BLaER1 treated with 17β-estradiol and CSF1 and Interleukin-3, amounts not matched to agents 10 nM and 100 nM (cell line): ENCODE measurements at regions not wholly inside any gene's neighbourhood (a gene's known extent, or its start where the extent isn't known, plus 50 kb on each side); places are given as distances from the start of the nearest gene placed in this dataset.

Source experiments
- H3K27ac ChIP-seq, 11 experiments: shearing (Covaris generic); formaldehyde crosslinking; 2 replicates each; pipeline ENCODE4 v1.8.1; 2022
- H3K27me3 ChIP-seq, 11 experiments: shearing (Covaris generic); formaldehyde crosslinking; 2 replicates each; pipeline ENCODE4 v1.8.1; 2022
- H3K36me3 ChIP-seq, 11 experiments: shearing (Covaris generic); formaldehyde crosslinking; 2 replicates each; pipeline ENCODE4 v1.8.1; 2022
- H3K4me1 ChIP-seq, 10 experiments: shearing (Covaris generic); formaldehyde crosslinking; 2 replicates each; pipeline ENCODE4 v1.8.1; 2022
- H3K4me2 ChIP-seq, 11 experiments: shearing (Covaris generic); formaldehyde crosslinking; 2 replicates each; pipeline ENCODE4 v1.8.1; 2022
- H3K4me3 ChIP-seq, 10 experiments: shearing (Covaris generic); formaldehyde crosslinking; 2 replicates each; pipeline ENCODE4 v1.8.1; 2022
- H3K9ac ChIP-seq, 11 experiments: shearing (Covaris generic); formaldehyde crosslinking; 2 replicates each; pipeline ENCODE4 v1.8.1; 2022
- H3K9me3 ChIP-seq, 11 experiments: shearing (Covaris generic); formaldehyde crosslinking; replicated peaks in 1 of 11; 2 replicates each; pipeline ENCODE4 v1.8.1; 2022
- H4K20me1 ChIP-seq, 11 experiments: shearing (Covaris generic); formaldehyde crosslinking; 2 replicates each; pipeline ENCODE4 v1.8.1; 2022
- Cebpa-rat ChIP-seq, 11 experiments: shearing (Covaris generic); IDR thresholded peaks; 2 replicates each; pipeline ENCODE4 v1.8.1; 2022

- H3K9me3 ChIP-seq = no peaks in the 10 kb centered on the region; a peak in 1 of 22 replicates
- H3K27ac ChIP-seq = no peak overlapping the region
- no peaks in the 10 kb centered on the region for H3K36me3 ChIP-seq
- H4K20me1 ChIP-seq = no peaks in the 10 kb centered on the region
- no peak overlapping the region for H3K9ac ChIP-seq
- no peak overlapping the region for H3K4me3 ChIP-seq
- TF ChIP-seq Cebpa-rat (IDR thresholded peaks at IDR 0.05) = no peak
- peaks cover 0 to 28% (median 8%) of the 10 kb centered on the region in 10 experiments; a peak in 11 of 20 replicates for H3K4me1 ChIP-seq
- no peak overlapping the region for H3K4me2 ChIP-seq
- H3K27me3 ChIP-seq = no peaks in the 10 kb centered on the region
These were observed 373.1 kb upstream of the NETO1 start for GRCh38 chr18:73240899-73241298.

GRCh38 chr18:73235921-73236320, 368.1 kb upstream of the NETO1 start:
- H4K20me1 ChIP-seq = no peaks in the 10 kb centered on the region
- H3K9ac ChIP-seq = no peak overlapping the region
- peaks cover 0 to 7% (median 0%) of the 10 kb centered on the region in 11 experiments; a peak in 4 of 22 replicates for H3K9me3 ChIP-seq
- H3K27ac ChIP-seq = no peak overlapping the region
- H3K4me2 ChIP-seq = no peak overlapping the region
- peaks cover 8 to 41% (median 23%) of the 10 kb centered on the region in 10 experiments; a peak in 18 of 20 replicates for H3K4me1 ChIP-seq
- H3K4me3 ChIP-seq = no peak overlapping the region
- no peaks in the 10 kb centered on the region for H3K27me3 ChIP-seq
- TF ChIP-seq Cebpa-rat (IDR thresholded peaks at IDR 0.05) = no peak
- H3K36me3 ChIP-seq = no peaks in the 10 kb centered on the region

GRCh38 chr18:73235491-73235890, 367.7 kb upstream of the NETO1 start:
- Histone ChIP-seq H3K4me1 (peaks cover 8 to 41% (median 23%) of the 10 kb centered on the region in 10 experiments; a peak in 18 of 20 replicates), H3K27ac (no peak overlapping the region), H4K20me1 (no peaks in the 10 kb centered on the region), H3K36me3 (no peaks in the 10 kb centered on the region), H3K4me2 (no peak overlapping the region), H3K9ac (no peak overlapping the region), H3K27me3 (no peaks in the 10 kb centered on the region), H3K9me3 (peaks cover 0 to 7% (median 0%) of the 10 kb centered on the region in 11 experiments; a peak in 4 of 22 replicates), H3K4me3 (no peak overlapping the region)
- no peak for TF ChIP-seq Cebpa-rat (IDR thresholded peaks at IDR 0.05)

- Histone ChIP-seq H3K36me3 (no peaks in the 10 kb centered on the region), H3K4me2 (peak overlapping the region; percentile 17 to 76 (median 44); a peak in 19 of 22 replicates), H3K9me3 (peaks cover 0 to 7% (median 0%) of the 10 kb centered on the region in 11 experiments; a peak in 4 of 22 replicates), H3K4me3 (no peak overlapping the region), H4K20me1 (no peaks in the 10 kb centered on the region), H3K4me1 (peaks cover 8 to 30% (median 21%) of the 10 kb centered on the region in 10 experiments; a peak in 18 of 20 replicates), H3K27ac (peak overlapping the region in 7 of 11 experiments; percentile 2 to 46 (median 20); a peak in 7 of 22 replicates), H3K9ac (peak overlapping the region in 1 of 11 experiments; percentile 59; a peak in 3 of 22 replicates), H3K27me3 (no peaks in the 10 kb centered on the region)
- no peak for TF ChIP-seq Cebpa-rat (IDR thresholded peaks at IDR 0.05)
These were observed 365.1 kb upstream of the NETO1 start for GRCh38 chr18:73232933-73233332.

- Histone ChIP-seq H3K9me3 (peaks cover 38 to 55% (median 43%) of the 10 kb centered on the region in 11 experiments), H3K4me1 (no peaks in the 10 kb centered on the region), H3K4me3 (no peak overlapping the region), H3K27me3 (no peaks in the 10 kb centered on the region), H3K27ac (no peak overlapping the region), H4K20me1 (no peaks in the 10 kb centered on the region), H3K4me2 (no peak overlapping the region), H3K9ac (no peak overlapping the region), H3K36me3 (no peaks in the 10 kb centered on the region)
- TF ChIP-seq Cebpa-rat (IDR thresholded peaks at IDR 0.05) = no peak
These were observed 352.9 kb upstream of the NETO1 start for GRCh38 chr18:73220663-73221062.

GRCh38 chr18:73218293-73218692, 350.5 kb upstream of the NETO1 start:
- no peak overlapping the region for H3K4me2 ChIP-seq
- no peak overlapping the region for H3K27ac ChIP-seq
- no peak for TF ChIP-seq Cebpa-rat (IDR thresholded peaks at IDR 0.05)
- H3K36me3 ChIP-seq = no peaks in the 10 kb centered on the region
- H4K20me1 ChIP-seq = no peaks in the 10 kb centered on the region
- H3K4me3 ChIP-seq = no peak overlapping the region
- no peak overlapping the region for H3K9ac ChIP-seq
- peaks cover 34 to 52% (median 43%) of the 10 kb centered on the region in 11 experiments for H3K9me3 ChIP-seq
- no peaks in the 10 kb centered on the region for H3K27me3 ChIP-seq
- H3K4me1 ChIP-seq = no peaks in the 10 kb centered on the region

GRCh38 chr18:73214970-73215369, 347.2 kb upstream of the NETO1 start:
- no peaks in the 10 kb centered on the region for H3K27me3 ChIP-seq
- no peak overlapping the region for H3K27ac ChIP-seq
- no peak overlapping the region for H3K4me2 ChIP-seq
- H3K36me3 ChIP-seq = no peaks in the 10 kb centered on the region
- no peak overlapping the region for H3K9ac ChIP-seq
- H3K4me1 ChIP-seq = no peaks in the 10 kb centered on the region
- H3K4me3 ChIP-seq = no peak overlapping the region
- TF ChIP-seq Cebpa-rat (IDR thresholded peaks at IDR 0.05) = no peak
- peaks cover 10 to 19% (median 11%) of the 10 kb centered on the region in 11 experiments for H3K9me3 ChIP-seq
- no peaks in the 10 kb centered on the region for H4K20me1 ChIP-seq

- H3K4me2 ChIP-seq = no peak overlapping the region
- H4K20me1 ChIP-seq = no peaks in the 10 kb centered on the region
- H3K27me3 ChIP-seq = no peaks in the 10 kb centered on the region
- H3K36me3 ChIP-seq = no peaks in the 10 kb centered on the region
- no peaks in the 10 kb centered on the region for H3K9me3 ChIP-seq
- H3K4me3 ChIP-seq = no peak overlapping the region
- no peak overlapping the region for H3K9ac ChIP-seq
- H3K4me1 ChIP-seq = no peaks in the 10 kb centered on the region
- TF ChIP-seq Cebpa-rat (IDR thresholded peaks at IDR 0.05) = no peak
- H3K27ac ChIP-seq = no peak overlapping the region
These were observed 344.7 kb upstream of the NETO1 start for GRCh38 chr18:73212442-73212841.

GRCh38 chr18:73201940-73202339, 334.2 kb upstream of the NETO1 start:
- H3K4me2 ChIP-seq = no peak overlapping the region
- no peaks in the 10 kb centered on the region for H3K9me3 ChIP-seq
- no peak overlapping the region for H3K4me3 ChIP-seq
- H3K4me1 ChIP-seq = no peaks in the 10 kb centered on the region
- no peaks in the 10 kb centered on the region for H4K20me1 ChIP-seq
- H3K36me3 ChIP-seq = no peaks in the 10 kb centered on the region
- H3K9ac ChIP-seq = no peak overlapping the region
- H3K27me3 ChIP-seq = no peaks in the 10 kb centered on the region
- TF ChIP-seq Cebpa-rat (IDR thresholded peaks at IDR 0.05) = no peak
- no peak overlapping the region for H3K27ac ChIP-seq

- H3K4me2 ChIP-seq = no peak overlapping the region
- H3K9me3 ChIP-seq = no peaks in the 10 kb centered on the region
- no peak overlapping the region for H3K4me3 ChIP-seq
- H3K27me3 ChIP-seq = no peaks in the 10 kb centered on the region
- no peaks in the 10 kb centered on the region for H3K36me3 ChIP-seq
- no peak overlapping the region for H3K27ac ChIP-seq
- H3K4me1 ChIP-seq = no peaks in the 10 kb centered on the region
- TF ChIP-seq Cebpa-rat (IDR thresholded peaks at IDR 0.05) = no peak
- H3K9ac ChIP-seq = no peak overlapping the region
- H4K20me1 ChIP-seq = no peaks in the 10 kb centered on the region
These were observed 331.4 kb upstream of the NETO1 start for GRCh38 chr18:73199151-73199550.
